Breast epithelium (tissue), 4 donors: ENCODE measurements at regions not wholly inside any gene's neighbourhood (a gene's known extent, or its start where the extent isn't known, plus 50 kb on each side); places are given as distances from the start of the nearest gene placed in this dataset.

ENCODE experiments used
- DNase-seq, 2 donors: peaks; one replicate each; pipeline ENCODE4 v3.0.0-alpha.2; 2019; ENCODE audit warnings: low spot score in 2 of 2
- H3K27ac ChIP-seq, 2 donors: fragments of 200-600 bp; sonication (generic) in 1 of 2; one replicate each; pipeline ENCODE4 v1.5.1; 2016 to 2019; ENCODE audit warnings: mild to moderate bottlenecking in 1 of 2
- H3K27me3 ChIP-seq, 2 donors: fragments of 200-600 bp; sonication (generic) in 1 of 2; one replicate each; pipeline versions ENCODE4 v1.5.1 to v1.6.0; 2017 to 2019; ENCODE audit warnings: control low read depth in 1 of 2, mild to moderate bottlenecking in 1 of 2
- H3K36me3 ChIP-seq: fragments of 200-600 bp; one replicate; pipeline ENCODE4 v1.5.1; 2019
- H3K4me1 ChIP-seq, 2 donors: fragments of 200-600 bp; sonication (generic); one replicate each; pipeline ENCODE4 v1.5.1; 2016 to 2019; ENCODE audit warnings: control low read depth in 1 of 2
- H3K4me3 ChIP-seq, 3 donors: fragments of 200-600 bp; sonication (generic); 1 replicate in 2 of 3; 2 replicates in 1 of 3; pipeline ENCODE4 v1.5.1; 2016 to 2019; ENCODE audit warnings: mild to moderate bottlenecking in 3 of 3, moderate library complexity in 2 of 3
- H3K9me3 ChIP-seq, 2 donors: fragments of 200-600 bp; sonication (generic) in 1 of 2; one replicate each; pipeline ENCODE4 v1.5.1; 2016 to 2019; ENCODE audit warnings: control low read depth in 1 of 2
- CTCF ChIP-seq, 3 donors: fragments of 450-650 bp; IDR thresholded peaks; one replicate each; pipeline ENCODE4 v1.5.1; 2016 to 2017; ENCODE audit warnings: antibody characterized with exemption in 3 of 3, mild to moderate bottlenecking in 3 of 3, moderate library complexity in 3 of 3
- POLR2A ChIP-seq: fragments of 450-650 bp; IDR thresholded peaks from one replicate; pipeline ENCODE4 v1.6.1; 2016; ENCODE audit warnings: antibody characterized with exemption, mild to moderate bottlenecking, moderate library complexity
- POLR2AphosphoS5 ChIP-seq, 3 donors: sonication (generic); formaldehyde crosslinking; IDR thresholded peaks; one replicate each; pipeline ENCODE4 v1.6.1; 2017; ENCODE audit warnings: antibody characterized with exemption in 3 of 3
- intact Hi-C: fragments of 100-400 bp; cut with DNase I; formaldehyde crosslinking; loops from one replicate; pipeline ENCODE4 v1.15.1; 2023; ENCODE audit warnings: low total_unique reads

- no peak overlapping the region for H3K27ac ChIP-seq
- no peaks in the 10 kb centered on the region for H3K9me3 ChIP-seq
- DNase-seq, result no peak
- H3K4me3 ChIP-seq, result no peak overlapping the region
- intact Hi-C loops, result no loop called here
- no peaks in the 10 kb centered on the region for H3K4me1 ChIP-seq
- no peaks in the 10 kb centered on the region for H3K36me3 ChIP-seq
- TF ChIP-seq POLR2A, result no peak
- TF ChIP-seq CTCF (IDR thresholded peaks at IDR 0.05), result no peak
- no peak for TF ChIP-seq POLR2AphosphoS5 (IDR thresholded peaks at IDR 0.05)
- H3K27me3 ChIP-seq, result no peaks in the 10 kb centered on the region
Measured at GRCh38 chr12:30807695-30808034, 52.9 kb upstream of the CAPRIN2 start.

GRCh38 chr12:30806989-30807694 is 52.4 kb upstream of the CAPRIN2 start:
- Histone ChIP-seq H3K4me3 (no peak overlapping the region), H3K9me3 (no peaks in the 10 kb centered on the region), H3K27me3 (no peaks in the 10 kb centered on the region), H3K36me3 (no peaks in the 10 kb centered on the region), H3K4me1 (no peaks in the 10 kb centered on the region), H3K27ac (no peak overlapping the region)
- no peak for DNase-seq
- intact Hi-C loops, result no loop called here
- TF ChIP-seq CTCF (IDR thresholded peaks at IDR 0.05) (peak in 2 of 3 donors; percentile 63 to 71), POLR2A (no peak)

GRCh38 chr12:30805959-30806358 is 51.2 kb upstream of the CAPRIN2 start:
- intact Hi-C loops, result no loop called here

More at GRCh38 chr12:30805959-30806358, 51.2 kb upstream of the CAPRIN2 start:
- Histone ChIP-seq H3K27ac (no peak overlapping the region), H3K36me3 (no peaks in the 10 kb centered on the region), H3K9me3 (no peaks in the 10 kb centered on the region), H3K4me3 (no peak overlapping the region), H3K4me1 (no peaks in the 10 kb centered on the region), H3K27me3 (no peaks in the 10 kb centered on the region)
- TF ChIP-seq POLR2A (no peak), POLR2AphosphoS5 (IDR thresholded peaks at IDR 0.05) (no peak), CTCF (IDR thresholded peaks at IDR 0.05) (no peak)
- no peak for DNase-seq
